ENCODE measurements at regions not wholly inside any gene's neighbourhood (a gene's known extent, or its start where the extent isn't known, plus 50 kb on each side); places are given as distances from the start of the nearest gene placed in this dataset.

DNA sequence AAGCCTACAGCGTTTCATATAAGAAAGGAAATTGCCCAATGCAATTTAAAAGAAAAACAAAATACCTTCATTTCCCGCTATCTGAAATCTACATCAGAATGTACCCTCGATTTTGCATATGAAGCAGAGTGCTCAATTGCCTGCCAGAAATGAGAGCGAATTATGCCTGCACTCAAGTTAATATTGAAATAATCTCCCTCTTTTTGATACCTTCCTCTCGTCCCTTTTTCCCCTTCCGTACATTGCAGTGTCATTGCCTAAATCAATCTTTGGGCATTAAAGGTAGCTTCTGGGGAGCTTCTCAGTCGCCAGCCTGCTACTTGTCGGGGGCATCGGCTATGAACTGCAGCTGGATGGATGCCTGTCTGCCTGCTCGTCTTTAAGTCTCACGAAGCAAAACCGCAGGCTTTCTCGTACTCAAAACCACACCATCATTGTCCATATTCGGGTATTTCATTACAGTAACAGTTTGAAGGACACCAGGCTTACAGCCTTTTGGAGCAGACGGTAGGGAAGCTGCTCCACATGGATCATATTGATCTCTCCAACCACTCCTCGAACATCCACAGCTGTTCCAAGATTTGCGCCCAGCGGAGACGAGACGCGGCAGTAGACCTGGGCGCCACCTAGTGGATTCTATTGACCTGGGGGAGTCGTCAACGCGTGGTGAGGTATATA is 64.0 kb upstream of the HNRNPA3 start:
- ATAC-seq, result peak; percentile 80 to 93

DNA sequence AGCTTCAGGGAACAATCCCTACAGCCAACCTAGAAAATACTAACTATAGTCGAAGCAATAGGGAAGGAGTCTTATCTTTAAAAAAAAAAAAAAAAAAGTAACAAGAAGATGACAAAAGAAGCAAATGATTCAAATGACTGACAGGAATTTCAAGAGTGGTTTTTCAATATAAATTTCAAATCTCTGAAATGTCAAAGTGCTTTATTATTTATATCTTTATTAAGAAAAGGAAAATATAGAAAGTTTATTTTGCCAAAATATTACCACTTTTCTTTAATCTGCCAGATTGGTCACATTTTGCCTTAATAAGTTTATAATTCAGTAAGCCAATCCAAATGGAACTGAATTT is 63.5 kb upstream of the HNRNPA3 start:
- peaks cover 4% of the 10 kb centered on the region for H3K27me3 ChIP-seq (ENCODE audit: control insufficient read depth, insufficient read depth)
- H3K9me3 ChIP-seq (ENCODE audit: control insufficient read depth, low read length), result no peaks in the 10 kb centered on the region
- intact Hi-C loops (cut with DNase I), result loop anchor here in 2 of 4 donors (5.0 to 10.0 kb wide), 2 partner anchors 1014 to 1022 kb away; partner anchors contain the start of gene HOXD8 (in 1 of the 2)
- H3K4me1 ChIP-seq (ENCODE audit: control insufficient read depth, insufficient read depth, low read length), result no peaks in the 10 kb centered on the region
- 0% methylated on average over 1 of the region's 1 CpG for WGBS
- ATAC-seq (no peak), DNase-seq (no peak)
- H3K4me3 ChIP-seq (ENCODE audit: low read length), result no peak overlapping the region
- no peak overlapping the region for H3K27ac ChIP-seq (ENCODE audit: low read length)

More for the DNA sequence above, 64.0 kb upstream of the HNRNPA3 start:
- Histone ChIP-seq H3K9me3 (ENCODE audit: control insufficient read depth, low read length) (no peaks in the 10 kb centered on the region), H3K4me3 (ENCODE audit: low read length) (peak overlapping the region; percentile 31), H3K27me3 (ENCODE audit: control insufficient read depth, insufficient read depth) (peaks cover 4% of the 10 kb centered on the region), H3K27ac (ENCODE audit: low read length) (no peak overlapping the region), H3K4me1 (ENCODE audit: control insufficient read depth, insufficient read depth, low read length) (no peaks in the 10 kb centered on the region)
- intact Hi-C loops (cut with DNase I), result loop anchor here in 2 of 4 donors (5.0 to 10.0 kb wide), 2 partner anchors 1014 to 1021 kb away; partner anchors contain the start of gene HOXD8 (in 1 of the 2)
- WGBS, result 2% methylated on average over 25 of the region's 25 CpGs
- DNase-seq, result peak; percentile 67 to 85 (median 76)

DNA sequence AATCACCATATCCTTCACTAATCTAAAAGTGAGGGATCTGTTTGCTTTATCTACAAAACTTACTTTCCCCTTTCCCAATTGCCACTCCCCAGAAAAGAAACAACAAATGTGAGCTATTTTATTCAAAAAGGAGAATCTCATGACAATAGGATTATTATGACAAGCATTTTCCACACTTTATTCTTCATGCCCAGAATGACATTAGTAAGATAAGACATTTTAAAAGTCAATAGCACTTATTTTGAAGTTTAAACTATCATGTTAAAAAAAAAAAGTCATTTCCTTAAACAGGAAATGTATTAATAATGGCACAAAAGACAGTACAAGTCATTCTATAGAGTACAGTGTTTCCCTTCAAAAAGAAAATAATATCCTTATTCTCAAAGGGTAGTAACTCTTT is 58.8 kb upstream of the HNRNPA3 start:
- intact Hi-C loops (cut with DNase I), result no loop called here
- Histone ChIP-seq H3K9me3 (ENCODE audit: control insufficient read depth, low read length) (no peaks in the 10 kb centered on the region), H3K4me3 (ENCODE audit: low read length) (no peak overlapping the region), H3K27ac (ENCODE audit: low read length) (no peak overlapping the region), H3K27me3 (ENCODE audit: control insufficient read depth, insufficient read depth) (no peaks in the 10 kb centered on the region), H3K4me1 (ENCODE audit: control insufficient read depth, insufficient read depth, low read length) (no peaks in the 10 kb centered on the region)
- DNase-seq (no peak), ATAC-seq (no peak)

DNA sequence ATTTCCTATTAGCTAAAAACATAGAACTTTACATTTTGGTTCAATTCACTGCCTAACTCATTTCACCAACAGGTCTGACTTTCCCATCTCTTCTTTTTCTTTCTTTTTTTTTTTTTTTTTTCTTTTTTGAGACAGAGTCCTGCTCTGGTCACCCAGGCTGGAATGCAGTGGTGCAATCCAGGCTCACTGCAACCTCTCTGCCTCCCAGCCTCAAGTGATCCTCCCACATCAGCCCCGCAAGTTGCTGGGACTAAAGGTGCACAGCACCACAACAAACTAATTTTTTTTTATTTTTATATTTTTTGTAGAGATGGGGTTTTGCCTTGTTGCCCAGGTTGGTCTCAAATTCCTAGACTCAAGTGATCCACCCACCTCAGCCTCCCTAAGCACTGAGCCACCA is 57.8 kb upstream of the HNRNPA3 start:
- H3K4me3 ChIP-seq (ENCODE audit: low read length), result no peak overlapping the region
- DNase-seq, result no peak
- no peak overlapping the region for H3K27ac ChIP-seq (ENCODE audit: low read length)
- 96% methylated on average over 1 of the region's 1 CpG for WGBS
- no peaks in the 10 kb centered on the region for H3K27me3 ChIP-seq (ENCODE audit: control insufficient read depth, insufficient read depth)
- intact Hi-C loops (cut with DNase I), result no loop called here
- no peaks in the 10 kb centered on the region for H3K9me3 ChIP-seq (ENCODE audit: control insufficient read depth, low read length)
- no peak for ATAC-seq
- no peaks in the 10 kb centered on the region for H3K4me1 ChIP-seq (ENCODE audit: control insufficient read depth, insufficient read depth, low read length)

DNA sequence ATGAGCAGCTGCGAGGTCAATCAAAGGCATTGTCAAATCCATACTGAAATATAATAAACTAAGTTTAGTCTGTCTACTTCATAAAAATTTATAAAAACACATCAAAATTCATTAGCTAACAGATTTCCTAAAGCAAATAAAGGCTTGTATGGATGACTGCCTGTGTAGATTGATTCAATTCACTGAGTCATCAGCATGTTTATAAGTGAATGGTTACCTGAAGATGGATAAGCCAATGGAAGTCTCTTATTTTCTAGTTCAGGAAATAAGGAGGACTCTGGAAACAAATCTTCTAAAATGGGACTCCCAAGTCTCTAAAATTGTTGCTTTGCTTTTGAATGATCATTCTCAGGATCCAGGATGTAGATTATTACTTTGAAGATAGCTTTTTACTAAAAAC is 57.0 kb upstream of the HNRNPA3 start:
- H3K9me3 ChIP-seq (ENCODE audit: control insufficient read depth, low read length), result no peaks in the 10 kb centered on the region
- 91% methylated on average over 1 of the region's 1 CpG for WGBS
- no peaks in the 10 kb centered on the region for H3K4me1 ChIP-seq (ENCODE audit: control insufficient read depth, insufficient read depth, low read length)
- intact Hi-C loops (cut with DNase I), result no loop called here
- DNase-seq (no peak), ATAC-seq (no peak)
- H3K27me3 ChIP-seq (ENCODE audit: control insufficient read depth, insufficient read depth), result no peaks in the 10 kb centered on the region
- no peak overlapping the region for H3K4me3 ChIP-seq (ENCODE audit: low read length)
- H3K27ac ChIP-seq (ENCODE audit: low read length), result no peak overlapping the region

DNA sequence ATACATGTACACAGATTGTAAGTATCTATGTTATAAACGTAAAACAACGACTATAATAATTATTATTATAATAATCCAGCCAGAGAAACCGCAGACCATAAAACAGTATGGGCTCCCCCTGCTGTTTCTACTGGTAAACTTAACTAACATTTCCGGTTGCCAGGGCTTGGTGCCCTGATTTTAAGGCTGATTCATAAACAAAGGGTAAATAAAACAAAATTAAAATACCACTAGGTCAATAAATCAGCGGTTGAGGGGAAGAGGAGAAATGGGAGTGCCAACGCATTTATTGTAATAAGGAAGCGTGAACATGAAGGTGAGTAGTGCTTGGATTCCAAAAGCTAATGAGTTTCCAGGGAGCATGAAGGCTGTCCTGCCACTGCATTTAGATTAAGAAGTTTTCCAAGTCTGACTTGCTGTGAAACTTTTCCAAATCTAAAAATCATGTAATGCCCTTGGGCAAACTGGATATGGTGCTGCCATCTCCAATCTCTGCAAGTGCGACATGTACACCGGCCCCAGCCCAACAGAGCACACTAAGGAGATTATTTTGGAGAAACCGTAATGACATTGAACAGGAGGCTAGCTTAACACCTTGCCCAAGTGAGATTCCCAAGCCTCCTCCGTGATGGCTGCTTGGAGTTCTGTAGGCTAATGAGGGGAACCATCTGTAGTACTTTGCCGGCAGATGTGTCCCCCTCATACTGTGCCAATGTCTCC is 50.7 kb upstream of the HNRNPA3 start:
- H3K4me1 ChIP-seq (ENCODE audit: control insufficient read depth, insufficient read depth, low read length), result no peaks in the 10 kb centered on the region
- no peak overlapping the region for H3K4me3 ChIP-seq (ENCODE audit: low read length)
- no peak for ATAC-seq
- WGBS, result 45% methylated on average over 12 of the region's 12 CpGs
- H3K9me3 ChIP-seq (ENCODE audit: control insufficient read depth, low read length), result no peaks in the 10 kb centered on the region
- no peak for DNase-seq
- no peaks in the 10 kb centered on the region for H3K27me3 ChIP-seq (ENCODE audit: control insufficient read depth, insufficient read depth)
- intact Hi-C loops (cut with DNase I), result loop anchor here (5.0 to 10.0 kb wide), 6 partner anchors 53 to 593 kb away; partner anchors contain the start of genes HNRNPA3 (in 1 of the 4) and NFE2L2 (in 1 of the 4)
- no peak overlapping the region for H3K27ac ChIP-seq (ENCODE audit: low read length)

Small RNA genes lying in the stretch of these regions (microRNA-seq; reads per million reads assigned to microRNA genes)
- 0 reads per million in 2 donors for gene MIR1246
